GM18507 (cell line): ENCODE measurements at regions not wholly inside any gene's neighbourhood (a gene's known extent, or its start where the extent isn't known, plus 50 kb on each side); places are given as distances from the start of the nearest gene placed in this dataset.
A peak's percentile ranks its signal among the peaks of the same experiment; 100 is the strongest.

Experiments used
- DNase-seq: peaks from one replicate; pipeline ENCODE4 v3.0.0; 2011; ENCODE audit warnings: low read depth; ENCODE audit not compliant: insufficient read length; ENCODE audit errors: extremely low spot score
- FAIRE-seq: peaks from 2 replicates; lab custom pipeline; 2011; peaks lifted over from hg19 to GRCh38; lab: Jason Lieb, UNC

DNA sequence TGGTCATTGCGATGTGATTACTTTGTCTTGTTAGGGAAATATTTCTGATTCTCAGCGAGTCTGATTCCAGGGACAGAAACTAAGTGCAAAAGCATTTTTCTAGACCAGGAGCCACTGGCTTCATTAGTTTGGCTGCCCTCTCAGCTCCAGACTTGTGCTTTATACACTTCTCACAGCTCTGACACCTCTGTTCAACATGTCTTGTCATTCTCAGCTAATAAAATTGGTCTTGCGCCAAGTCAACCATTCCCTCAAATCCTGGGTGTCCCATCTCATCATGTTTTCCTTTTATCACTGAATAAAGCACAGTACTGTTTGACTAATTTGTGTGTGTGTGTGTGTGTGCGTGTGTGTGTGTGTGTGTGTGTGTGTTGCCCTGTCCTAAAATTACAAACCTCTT is 215.5 kb upstream of the EPHA4 start:
- FAIRE-seq = no peak
- DNase-seq = no peak

DNA sequence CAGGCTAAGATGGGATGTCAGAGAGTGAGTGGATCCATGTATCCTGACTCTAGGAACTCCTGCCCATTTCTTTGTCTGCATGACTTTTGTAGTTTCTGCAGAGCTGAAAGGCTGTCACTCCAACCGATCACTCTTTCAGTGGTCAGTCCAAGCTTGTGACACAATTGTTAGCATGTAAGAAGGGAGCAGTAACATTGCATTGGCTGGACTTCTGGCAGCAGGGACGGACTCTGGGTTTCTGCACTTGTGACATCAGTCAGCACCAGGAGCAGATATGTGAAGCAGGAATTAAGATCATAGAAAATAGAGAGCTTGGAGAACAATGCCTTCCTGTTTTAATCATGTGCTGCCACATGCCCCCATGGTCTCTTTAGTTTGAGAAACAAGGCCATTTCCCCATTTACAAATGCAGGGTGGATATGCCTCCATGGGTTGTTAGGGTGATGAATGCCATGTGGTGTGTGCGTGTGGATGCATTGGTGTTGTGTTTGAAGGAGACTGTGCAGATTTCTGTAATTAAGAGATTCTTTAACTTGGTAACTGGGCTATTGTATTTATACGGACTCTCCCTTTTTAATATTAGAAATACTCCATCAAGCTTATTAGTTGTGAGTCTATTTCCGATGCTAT is 214.3 kb upstream of the EPHA4 start:
- DNase-seq (no peak), FAIRE-seq (no peak)

- FAIRE-seq = no peak
- DNase-seq = no peak
Observed at GRCh38 chr2:221780281-221780688, 208.2 kb upstream of the EPHA4 start.

GRCh38 chr2:221779614-221780067 is 207.5 kb upstream of the EPHA4 start:
- FAIRE-seq (no peak), DNase-seq (no peak)

DNA sequence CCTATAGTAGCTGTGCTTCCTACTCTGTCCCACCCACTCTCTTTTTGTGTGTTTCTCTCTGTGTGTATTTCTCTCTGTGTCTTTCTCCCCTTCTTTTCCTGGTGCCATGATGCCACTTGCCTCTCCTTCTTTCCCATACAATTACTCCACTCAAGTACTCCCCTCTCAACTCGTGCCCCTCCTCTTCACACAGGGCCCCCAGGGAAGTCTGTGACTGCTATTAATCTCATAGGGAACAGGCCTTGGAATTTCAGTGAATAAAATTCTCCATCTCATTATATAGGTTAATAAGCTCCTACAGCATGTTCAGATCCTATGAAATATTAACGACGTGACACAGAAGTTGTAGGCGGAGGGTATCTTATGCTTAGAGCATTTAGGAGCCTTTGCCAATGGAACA is 205.9 kb upstream of the EPHA4 start:
- DNase-seq (no peak), FAIRE-seq (no peak)

- FAIRE-seq (no peak), DNase-seq (no peak)
Observed at GRCh38 chr2:221777119-221777518, 205.0 kb upstream of the EPHA4 start.

DNA sequence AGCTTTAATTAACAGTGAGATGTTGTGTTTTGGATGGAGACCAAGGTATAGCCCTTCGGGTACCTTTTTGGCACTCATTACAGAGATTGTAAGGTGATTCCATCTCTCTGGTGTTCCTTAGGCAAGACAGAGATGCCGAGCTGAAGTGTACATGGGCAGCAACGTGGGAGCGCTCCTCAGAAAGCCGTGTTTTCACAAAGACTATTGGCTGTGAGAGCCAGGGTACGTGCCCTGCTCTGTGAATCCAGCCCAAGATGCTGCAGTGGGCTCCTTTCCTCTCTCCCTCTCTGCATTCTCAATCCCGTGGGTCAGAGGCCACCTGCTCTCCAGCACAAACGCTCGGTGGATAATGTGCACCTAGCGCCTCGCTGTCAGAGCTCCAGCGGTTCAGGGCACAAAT is 203.0 kb upstream of the EPHA4 start:
- FAIRE-seq = no peak
- DNase-seq = no peak

DNA sequence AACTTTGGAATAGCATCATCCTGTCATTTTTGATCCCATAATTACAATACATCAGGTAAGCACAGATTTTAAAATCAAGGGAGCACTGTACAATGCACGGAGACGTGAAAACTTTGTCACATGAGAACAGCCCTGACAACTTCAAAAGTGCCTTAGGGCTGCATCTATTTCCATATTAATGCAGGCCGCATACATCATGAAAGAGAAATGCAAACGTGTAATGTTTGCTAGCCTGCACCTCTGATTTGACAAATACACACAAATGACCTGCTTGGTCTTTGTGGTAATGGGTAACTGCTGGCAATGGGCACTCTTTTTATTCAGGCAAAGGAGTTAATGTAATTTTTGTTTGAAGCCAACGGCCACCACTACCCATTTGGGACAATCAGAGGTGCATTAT is 202.0 kb upstream of the EPHA4 start:
- FAIRE-seq = no peak

DNA sequence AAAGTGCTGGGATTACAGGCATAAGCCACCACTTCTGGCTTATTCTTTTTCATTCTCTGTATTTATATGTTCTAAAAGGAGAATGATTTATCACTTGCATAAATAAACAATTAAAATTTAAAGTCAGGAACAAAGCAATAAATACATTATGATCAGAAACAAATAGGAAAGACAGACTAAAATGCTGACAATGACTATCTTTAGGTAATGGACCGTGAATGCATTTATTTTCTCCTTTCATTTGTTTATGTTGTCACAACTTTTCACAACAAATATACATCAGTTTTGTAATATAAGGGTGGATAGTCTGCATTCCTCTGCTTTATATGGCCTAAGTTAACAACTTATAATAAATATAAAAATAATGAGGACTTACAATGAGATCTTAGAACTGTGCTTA is 199.2 kb upstream of the EPHA4 start:
- FAIRE-seq (no peak), DNase-seq (no peak)

More for the DNA sequence above, 202.0 kb upstream of the EPHA4 start:
- no peak for DNase-seq

GRCh38 chr2:221767106-221768012 is 195.3 kb upstream of the EPHA4 start:
- no peak for DNase-seq
- no peak for FAIRE-seq

GRCh38 chr2:221762496-221762895 is 190.4 kb upstream of the EPHA4 start:
- FAIRE-seq = no peak
- DNase-seq = no peak

DNA sequence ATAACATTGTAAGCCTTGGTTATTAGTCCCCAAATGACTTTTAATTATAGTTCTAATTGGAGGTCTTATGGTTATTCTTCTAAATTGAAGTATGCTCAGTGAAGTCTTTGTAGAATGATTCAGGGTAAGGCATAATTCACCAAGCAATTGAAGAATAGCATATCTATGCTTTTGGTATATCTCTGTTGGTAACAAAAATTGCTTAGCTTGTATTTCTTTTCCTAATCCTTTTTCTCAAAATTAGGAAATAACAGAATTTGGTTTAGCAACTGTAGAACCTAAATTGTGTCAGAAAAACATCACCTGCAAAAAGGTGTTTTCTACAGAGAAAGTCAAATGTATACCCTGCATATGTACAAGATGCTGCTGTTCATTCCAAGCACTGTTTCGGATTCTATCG is 189.2 kb upstream of the EPHA4 start:
- DNase-seq = no peak
- no peak for FAIRE-seq

GRCh38 chr2:221758076-221758475 is 186.0 kb upstream of the EPHA4 start:
- FAIRE-seq = no peak
- DNase-seq = no peak

- FAIRE-seq (no peak), DNase-seq (no peak)
Observed at GRCh38 chr2:221753401-221753800, 181.3 kb upstream of the EPHA4 start.

GRCh38 chr2:221752781-221753180 is 180.7 kb upstream of the EPHA4 start:
- DNase-seq (no peak), FAIRE-seq (no peak)

GRCh38 chr2:221750316-221750715 is 178.2 kb upstream of the EPHA4 start:
- DNase-seq (no peak), FAIRE-seq (no peak)

GRCh38 chr2:221747289-221747972 is 175.3 kb upstream of the EPHA4 start:
- FAIRE-seq (no peak), DNase-seq (no peak)

DNA sequence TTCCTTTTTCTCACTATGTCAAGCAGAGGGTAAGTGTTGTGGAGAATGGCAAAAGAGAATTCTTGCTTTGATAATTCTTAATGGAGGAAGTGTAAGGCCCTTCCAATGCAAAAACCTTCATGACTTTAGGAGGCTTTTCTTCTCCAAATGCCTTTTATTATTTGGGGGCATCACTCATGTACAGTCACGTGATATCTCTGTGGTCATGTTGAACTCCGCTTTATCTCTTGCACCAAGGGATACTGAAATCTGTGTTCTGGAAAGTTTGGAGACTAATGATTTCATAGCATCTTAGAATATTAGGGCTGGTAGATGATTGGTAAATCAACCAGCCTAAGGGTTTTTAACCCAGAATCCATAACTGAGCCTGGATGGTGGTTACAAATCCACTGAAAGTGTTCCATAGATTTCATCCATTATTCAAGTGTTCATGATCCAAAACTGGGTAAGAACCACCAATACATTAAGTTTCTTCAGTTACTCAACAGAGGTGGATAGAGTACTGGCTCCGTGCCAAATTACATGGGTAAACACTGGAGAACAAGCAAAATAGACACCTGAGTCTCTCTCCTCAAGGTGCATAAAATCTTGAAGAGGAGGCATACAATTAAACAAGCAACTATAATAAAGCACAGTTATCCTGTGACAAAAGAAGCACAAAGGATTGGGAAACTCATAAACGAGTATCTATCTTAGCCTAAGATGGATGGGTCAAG is 169.6 kb upstream of the EPHA4 start:
- FAIRE-seq (no peak), DNase-seq (no peak)

- DNase-seq (no peak), FAIRE-seq (peak; percentile 77)
Observed at GRCh38 chr2:221731432-221732145, 159.5 kb upstream of the EPHA4 start.
